HepG2 (cell line): ENCODE measurements at regions not wholly inside any gene's neighbourhood (a gene's known extent, or its start where the extent isn't known, plus 50 kb on each side); places are given as distances from the start of the nearest gene placed in this dataset.

ENCODE experiments used
- HIVEP1 ChIP-seq: sonication (generic); formaldehyde crosslinking; IDR thresholded peaks from 2 replicates; pipeline ENCODE4 v1.4.0; 2020; ENCODE audit warnings: mild to moderate bottlenecking, missing genetic modification reagents
- HNF4G ChIP-seq, 2 experiments: sonication (generic) in 1 of 2; formaldehyde crosslinking in 1 of 2; IDR thresholded peaks; 2 replicates each; pipeline versions ENCODE4 v1.4.0 to v1.6.1; 2011 to 2020; ENCODE audit warnings: borderline replicate concordance in 2 of 2, low read depth in 2 of 2, mild to moderate bottlenecking in 2 of 2, low read length in 1 of 2, missing genetic modification reagents in 1 of 2, moderate library complexity in 1 of 2
- HOXA7 ChIP-seq: sonication (generic); formaldehyde crosslinking; IDR thresholded peaks from 2 replicates; pipeline ENCODE4 v1.8.1; 2022; ENCODE audit warnings: mild to moderate bottlenecking, missing genetic modification reagents, moderate library complexity
- ISL2 ChIP-seq: sonication (generic); formaldehyde crosslinking; IDR thresholded peaks from 2 replicates; pipeline ENCODE4 v1.5.0; 2020; ENCODE audit warnings: missing genetic modification reagents
- MBD4 ChIP-seq: IDR thresholded peaks from 2 replicates; pipeline ENCODE4 v1.6.1; 2012; ENCODE audit warnings: low read length, inconsistent platforms, borderline replicate concordance
- NPAS2 ChIP-seq: sonication (generic); formaldehyde crosslinking; IDR thresholded peaks from 2 replicates; pipeline ENCODE4 v1.8.0; 2022; ENCODE audit warnings: mild to moderate bottlenecking, missing genetic modification reagents, borderline replicate concordance
- RARA ChIP-seq: IDR thresholded peaks from 2 replicates; pipeline ENCODE4 v1.6.1; 2016; ENCODE audit warnings: missing genetic modification reagents, missing compliant biosample characterization
- SALL1 ChIP-seq: sonication (generic); formaldehyde crosslinking; IDR thresholded peaks from 2 replicates; pipeline ENCODE4 v1.8.0; 2022; ENCODE audit warnings: mild to moderate bottlenecking, missing genetic modification reagents
- SRY ChIP-seq: sonication (generic); formaldehyde crosslinking; IDR thresholded peaks from 2 replicates; pipeline ENCODE4 v1.8.0; 2022; ENCODE audit warnings: mild to moderate bottlenecking, missing genetic modification reagents
- TAF1 ChIP-seq: sonication (generic); formaldehyde crosslinking; IDR thresholded peaks from 2 replicates; pipeline ENCODE4 v1.4.0; 2020; ENCODE audit warnings: missing genetic modification reagents
- TARDBP ChIP-seq: sonication (generic); formaldehyde crosslinking; IDR thresholded peaks from 2 replicates; pipeline ENCODE4 v1.8.0; 2022; ENCODE audit warnings: mild to moderate bottlenecking, missing genetic modification reagents
- ZKSCAN5 ChIP-seq: sonication (generic); formaldehyde crosslinking; IDR thresholded peaks from 2 replicates; pipeline ENCODE4 v1.5.1; 2020; ENCODE audit warnings: mild to moderate bottlenecking, missing genetic modification reagents
- ZNF274 ChIP-seq: sonication (generic); formaldehyde crosslinking; IDR thresholded peaks from 2 replicates; pipeline ENCODE4 v1.5.1; 2020; ENCODE audit warnings: mild to moderate bottlenecking, missing genetic modification reagents
- ZNF550 ChIP-seq: sonication (generic); formaldehyde crosslinking; IDR thresholded peaks from 2 replicates; pipeline ENCODE4 v1.4.0; 2020; ENCODE audit warnings: mild to moderate bottlenecking, missing genetic modification reagents, borderline replicate concordance
- ZNF678 ChIP-seq: sonication (generic); formaldehyde crosslinking; IDR thresholded peaks from 2 replicates; pipeline ENCODE4 v1.4.0; 2020; ENCODE audit warnings: mild to moderate bottlenecking, missing genetic modification reagents
- ZSCAN9 ChIP-seq: IDR thresholded peaks from 2 replicates; pipeline ENCODE4 v1.6.1; 2016; ENCODE audit warnings: borderline replicate concordance
- TF ChIP-seq, protein P1 (sequence below): sonication (generic); formaldehyde crosslinking; conservative IDR thresholded peaks from 2 replicates; pipeline ENCODE4 v1.4.0; 2020; ENCODE audit warnings: mild to moderate bottlenecking, missing genetic modification reagents, moderate library complexity
- TF ChIP-seq, protein P2 (sequence below): IDR thresholded peaks from 2 replicates; pipeline ENCODE4 v1.6.1; 2016
- TF ChIP-seq, protein P3 (sequence below): sonication (generic); formaldehyde crosslinking; IDR thresholded peaks from 2 replicates; pipeline ENCODE4 v1.5.0; 2020; ENCODE audit warnings: mild to moderate bottlenecking, missing genetic modification reagents, borderline replicate concordance
- TF ChIP-seq, protein P4 (sequence below): sonication (generic); formaldehyde crosslinking; IDR thresholded peaks from 2 replicates; pipeline ENCODE4 v1.4.0; 2020; ENCODE audit warnings: missing genetic modification reagents

DNA sequence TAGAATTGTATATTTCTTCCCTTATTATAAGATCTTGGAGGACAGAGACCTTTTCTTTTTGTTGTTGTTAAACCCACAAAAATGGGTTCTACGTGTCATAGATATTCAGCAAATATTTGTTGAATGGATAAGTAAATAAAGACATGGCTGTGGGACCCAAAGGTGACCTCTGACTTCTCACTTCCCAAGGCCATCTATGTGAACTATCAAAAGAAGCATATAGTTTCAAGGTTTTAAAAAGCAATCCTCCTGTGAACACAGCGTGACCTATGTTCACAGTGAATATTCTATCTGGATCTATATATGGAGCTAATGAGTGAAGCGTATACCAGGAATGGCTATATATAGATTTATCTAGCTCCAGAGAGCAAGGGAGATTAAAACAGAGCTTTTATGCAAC is 312.8 kb upstream of the C11orf87 start (continued):
- TF ChIP-seq, protein P1, sequence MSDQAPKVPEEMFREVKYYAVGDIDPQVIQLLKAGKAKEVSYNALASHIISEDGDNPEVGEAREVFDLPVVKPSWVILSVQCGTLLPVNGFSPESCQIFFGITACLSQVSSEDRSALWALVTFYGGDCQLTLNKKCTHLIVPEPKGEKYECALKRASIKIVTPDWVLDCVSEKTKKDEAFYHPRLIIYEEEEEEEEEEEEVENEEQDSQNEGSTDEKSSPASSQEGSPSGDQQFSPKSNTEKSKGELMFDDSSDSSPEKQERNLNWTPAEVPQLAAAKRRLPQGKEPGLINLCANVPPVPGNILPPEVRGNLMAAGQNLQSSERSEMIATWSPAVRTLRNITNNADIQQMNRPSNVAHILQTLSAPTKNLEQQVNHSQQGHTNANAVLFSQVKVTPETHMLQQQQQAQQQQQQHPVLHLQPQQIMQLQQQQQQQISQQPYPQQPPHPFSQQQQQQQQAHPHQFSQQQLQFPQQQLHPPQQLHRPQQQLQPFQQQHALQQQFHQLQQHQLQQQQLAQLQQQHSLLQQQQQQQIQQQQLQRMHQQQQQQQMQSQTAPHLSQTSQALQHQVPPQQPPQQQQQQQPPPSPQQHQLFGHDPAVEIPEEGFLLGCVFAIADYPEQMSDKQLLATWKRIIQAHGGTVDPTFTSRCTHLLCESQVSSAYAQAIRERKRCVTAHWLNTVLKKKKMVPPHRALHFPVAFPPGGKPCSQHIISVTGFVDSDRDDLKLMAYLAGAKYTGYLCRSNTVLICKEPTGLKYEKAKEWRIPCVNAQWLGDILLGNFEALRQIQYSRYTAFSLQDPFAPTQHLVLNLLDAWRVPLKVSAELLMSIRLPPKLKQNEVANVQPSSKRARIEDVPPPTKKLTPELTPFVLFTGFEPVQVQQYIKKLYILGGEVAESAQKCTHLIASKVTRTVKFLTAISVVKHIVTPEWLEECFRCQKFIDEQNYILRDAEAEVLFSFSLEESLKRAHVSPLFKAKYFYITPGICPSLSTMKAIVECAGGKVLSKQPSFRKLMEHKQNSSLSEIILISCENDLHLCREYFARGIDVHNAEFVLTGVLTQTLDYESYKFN (CRISPR knock-in tag), result peak; percentile 65
- TF ChIP-seq, protein P2, sequence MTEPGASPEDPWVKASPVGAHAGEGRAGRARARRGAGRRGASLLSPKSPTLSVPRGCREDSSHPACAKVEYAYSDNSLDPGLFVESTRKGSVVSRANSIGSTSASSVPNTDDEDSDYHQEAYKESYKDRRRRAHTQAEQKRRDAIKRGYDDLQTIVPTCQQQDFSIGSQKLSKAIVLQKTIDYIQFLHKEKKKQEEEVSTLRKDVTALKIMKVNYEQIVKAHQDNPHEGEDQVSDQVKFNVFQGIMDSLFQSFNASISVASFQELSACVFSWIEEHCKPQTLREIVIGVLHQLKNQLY (CRISPR knock-in tag), result 0 out of 2 replicates have a peak, but pooled peaks have one; percentile 41
- TF ChIP-seq HNF4G (IDR thresholded peaks at IDR 0.05; ENCODE audit: borderline replicate concordance, low read depth, low read length) (no peak), HNF4G (CRISPR knock-in tag; IDR thresholded peaks at IDR 0.05; ENCODE audit: borderline replicate concordance, low read depth) (no peak), TARDBP (no peak), MBD4 (no peak), ZNF550 (CRISPR knock-in tag) (no peak), SALL1 (CRISPR knock-in tag) (peak; percentile 22; the same call in 1 of the 2 replicates), ISL2 (0 out of 2 replicates have a peak, but pooled peaks have one; percentile 21), RARA (CRISPR knock-in tag) (peak; percentile 100), ZNF678 (CRISPR knock-in tag) (no peak), TAF1 (CRISPR knock-in tag) (no peak), ZSCAN9 (CRISPR knock-in tag) (no peak), ZKSCAN5 (CRISPR knock-in tag) (no peak), HOXA7 (CRISPR knock-in tag) (no peak), SRY (CRISPR knock-in tag) (no peak), ZNF274 (CRISPR knock-in tag) (no peak), NPAS2 (CRISPR knock-in tag) (no peak), HIVEP1 (CRISPR knock-in tag) (no peak)
- TF ChIP-seq, protein P3, sequence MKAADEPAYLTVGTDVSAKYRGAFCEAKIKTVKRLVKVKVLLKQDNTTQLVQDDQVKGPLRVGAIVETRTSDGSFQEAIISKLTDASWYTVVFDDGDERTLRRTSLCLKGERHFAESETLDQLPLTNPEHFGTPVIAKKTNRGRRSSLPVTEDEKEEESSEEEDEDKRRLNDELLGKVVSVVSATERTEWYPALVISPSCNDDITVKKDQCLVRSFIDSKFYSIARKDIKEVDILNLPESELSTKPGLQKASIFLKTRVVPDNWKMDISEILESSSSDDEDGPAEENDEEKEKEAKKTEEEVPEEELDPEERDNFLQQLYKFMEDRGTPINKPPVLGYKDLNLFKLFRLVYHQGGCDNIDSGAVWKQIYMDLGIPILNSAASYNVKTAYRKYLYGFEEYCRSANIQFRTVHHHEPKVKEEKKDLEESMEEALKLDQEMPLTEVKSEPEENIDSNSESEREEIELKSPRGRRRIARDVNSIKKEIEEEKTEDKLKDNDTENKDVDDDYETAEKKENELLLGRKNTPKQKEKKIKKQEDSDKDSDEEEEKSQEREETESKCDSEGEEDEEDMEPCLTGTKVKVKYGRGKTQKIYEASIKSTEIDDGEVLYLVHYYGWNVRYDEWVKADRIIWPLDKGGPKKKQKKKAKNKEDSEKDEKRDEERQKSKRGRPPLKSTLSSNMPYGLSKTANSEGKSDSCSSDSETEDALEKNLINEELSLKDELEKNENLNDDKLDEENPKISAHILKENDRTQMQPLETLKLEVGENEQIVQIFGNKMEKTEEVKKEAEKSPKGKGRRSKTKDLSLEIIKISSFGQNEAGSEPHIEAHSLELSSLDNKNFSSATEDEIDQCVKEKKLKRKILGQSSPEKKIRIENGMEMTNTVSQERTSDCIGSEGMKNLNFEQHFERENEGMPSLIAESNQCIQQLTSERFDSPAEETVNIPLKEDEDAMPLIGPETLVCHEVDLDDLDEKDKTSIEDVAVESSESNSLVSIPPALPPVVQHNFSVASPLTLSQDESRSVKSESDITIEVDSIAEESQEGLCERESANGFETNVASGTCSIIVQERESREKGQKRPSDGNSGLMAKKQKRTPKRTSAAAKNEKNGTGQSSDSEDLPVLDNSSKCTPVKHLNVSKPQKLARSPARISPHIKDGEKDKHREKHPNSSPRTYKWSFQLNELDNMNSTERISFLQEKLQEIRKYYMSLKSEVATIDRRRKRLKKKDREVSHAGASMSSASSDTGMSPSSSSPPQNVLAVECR (CRISPR knock-in tag), result no peak
- TF ChIP-seq, protein P4, sequence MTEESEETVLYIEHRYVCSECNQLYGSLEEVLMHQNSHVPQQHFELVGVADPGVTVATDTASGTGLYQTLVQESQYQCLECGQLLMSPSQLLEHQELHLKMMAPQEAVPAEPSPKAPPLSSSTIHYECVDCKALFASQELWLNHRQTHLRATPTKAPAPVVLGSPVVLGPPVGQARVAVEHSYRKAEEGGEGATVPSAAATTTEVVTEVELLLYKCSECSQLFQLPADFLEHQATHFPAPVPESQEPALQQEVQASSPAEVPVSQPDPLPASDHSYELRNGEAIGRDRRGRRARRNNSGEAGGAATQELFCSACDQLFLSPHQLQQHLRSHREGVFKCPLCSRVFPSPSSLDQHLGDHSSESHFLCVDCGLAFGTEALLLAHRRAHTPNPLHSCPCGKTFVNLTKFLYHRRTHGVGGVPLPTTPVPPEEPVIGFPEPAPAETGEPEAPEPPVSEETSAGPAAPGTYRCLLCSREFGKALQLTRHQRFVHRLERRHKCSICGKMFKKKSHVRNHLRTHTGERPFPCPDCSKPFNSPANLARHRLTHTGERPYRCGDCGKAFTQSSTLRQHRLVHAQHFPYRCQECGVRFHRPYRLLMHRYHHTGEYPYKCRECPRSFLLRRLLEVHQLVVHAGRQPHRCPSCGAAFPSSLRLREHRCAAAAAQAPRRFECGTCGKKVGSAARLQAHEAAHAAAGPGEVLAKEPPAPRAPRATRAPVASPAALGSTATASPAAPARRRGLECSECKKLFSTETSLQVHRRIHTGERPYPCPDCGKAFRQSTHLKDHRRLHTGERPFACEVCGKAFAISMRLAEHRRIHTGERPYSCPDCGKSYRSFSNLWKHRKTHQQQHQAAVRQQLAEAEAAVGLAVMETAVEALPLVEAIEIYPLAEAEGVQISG (CRISPR knock-in tag), result no peak
